ENCODE measurements at regions not wholly inside any gene's neighbourhood (a gene's known extent, or its start where the extent isn't known, plus 50 kb on each side); places are given as distances from the start of the nearest gene placed in this dataset.

GRCh38 chr11:91791171-91791468 lies 433.5 kb upstream of the FAT3 start:
- H3K4me1 ChIP-seq (ENCODE audit: insufficient read depth, poor library complexity, severe bottlenecking): no peaks in the 10 kb centered on the region
- no peak overlapping the region for H3K4me3 ChIP-seq (ENCODE audit: severe bottlenecking)
- no peak overlapping the region for H3K27ac ChIP-seq (ENCODE audit: poor library complexity, severe bottlenecking)
- H3K27me3 ChIP-seq (ENCODE audit: insufficient read depth, poor library complexity, severe bottlenecking): no peaks in the 10 kb centered on the region
- ATAC-seq (ENCODE audit: low read depth): no peak
- H3K36me3 ChIP-seq (ENCODE audit: low read depth): no peaks in the 10 kb centered on the region
- H3K9me3 ChIP-seq (ENCODE audit: severe bottlenecking): no peaks in the 10 kb centered on the region
- no peak for TF ChIP-seq CTCF (IDR thresholded peaks at IDR 0.05; ENCODE audit: poor library complexity, severe bottlenecking)
- no peak for DNase-seq (ENCODE audit: low spot score)

GRCh38 chr11:91790346-91791170 lies 434.1 kb upstream of the FAT3 start:
- no peak for ATAC-seq (ENCODE audit: low read depth)
- Histone ChIP-seq H3K36me3 (ENCODE audit: low read depth) (no peaks in the 10 kb centered on the region), H3K27ac (ENCODE audit: poor library complexity, severe bottlenecking) (no peak overlapping the region)

GRCh38 chr11:91788764-91789163 lies 435.9 kb upstream of the FAT3 start:
- Histone ChIP-seq H3K27ac (ENCODE audit: poor library complexity, severe bottlenecking) (no peak overlapping the region), H3K4me1 (ENCODE audit: insufficient read depth, poor library complexity, severe bottlenecking) (no peaks in the 10 kb centered on the region), H3K27me3 (ENCODE audit: insufficient read depth, poor library complexity, severe bottlenecking) (no peaks in the 10 kb centered on the region), H3K36me3 (ENCODE audit: low read depth) (no peaks in the 10 kb centered on the region), H3K9me3 (ENCODE audit: severe bottlenecking) (no peaks in the 10 kb centered on the region), H3K4me3 (ENCODE audit: severe bottlenecking) (no peak overlapping the region)
- no peak for TF ChIP-seq CTCF (IDR thresholded peaks at IDR 0.05; ENCODE audit: poor library complexity, severe bottlenecking)
- no peak for DNase-seq (ENCODE audit: low spot score)
- ATAC-seq (ENCODE audit: low read depth): no peak

More at GRCh38 chr11:91790346-91791170, 434.1 kb upstream of the FAT3 start:
- DNase-seq (ENCODE audit: low spot score): no peak
- no peaks in the 10 kb centered on the region for H3K4me1 ChIP-seq (ENCODE audit: insufficient read depth, poor library complexity, severe bottlenecking)
- no peaks in the 10 kb centered on the region for H3K9me3 ChIP-seq (ENCODE audit: severe bottlenecking)
- no peak for TF ChIP-seq CTCF (IDR thresholded peaks at IDR 0.05; ENCODE audit: poor library complexity, severe bottlenecking)
- no peaks in the 10 kb centered on the region for H3K27me3 ChIP-seq (ENCODE audit: insufficient read depth, poor library complexity, severe bottlenecking)
- H3K4me3 ChIP-seq (ENCODE audit: severe bottlenecking): no peak overlapping the region

GRCh38 chr11:91786097-91786496 lies 438.5 kb upstream of the FAT3 start:
- Histone ChIP-seq H3K4me3 (ENCODE audit: severe bottlenecking) (no peak overlapping the region), H3K27me3 (ENCODE audit: insufficient read depth, poor library complexity, severe bottlenecking) (no peaks in the 10 kb centered on the region), H3K9me3 (ENCODE audit: severe bottlenecking) (no peaks in the 10 kb centered on the region), H3K4me1 (ENCODE audit: insufficient read depth, poor library complexity, severe bottlenecking) (no peaks in the 10 kb centered on the region), H3K27ac (ENCODE audit: poor library complexity, severe bottlenecking) (no peak overlapping the region), H3K36me3 (ENCODE audit: low read depth) (no peaks in the 10 kb centered on the region)
- no peak for ATAC-seq (ENCODE audit: low read depth)
- TF ChIP-seq CTCF (IDR thresholded peaks at IDR 0.05; ENCODE audit: poor library complexity, severe bottlenecking): no peak
- DNase-seq (ENCODE audit: low spot score): no peak

DNA sequence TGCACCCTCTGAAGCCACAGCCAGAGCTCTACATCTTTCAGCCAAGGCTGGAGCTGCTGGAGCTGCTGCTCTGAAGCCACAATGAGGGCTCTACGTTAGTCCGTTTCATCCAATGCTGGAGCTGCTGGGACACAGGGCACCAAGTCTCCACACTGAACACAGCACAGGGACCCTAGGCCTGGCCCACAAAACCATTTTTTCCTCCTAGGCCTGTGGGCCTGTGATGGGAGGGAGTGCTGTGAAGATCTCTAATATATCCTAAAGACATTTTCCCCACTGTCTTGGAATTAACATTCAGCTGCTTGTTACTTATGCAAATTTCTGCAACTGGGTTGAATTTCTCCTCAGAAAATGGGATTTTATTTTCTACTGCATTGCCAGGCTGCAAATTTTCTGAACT lies 441.4 kb upstream of the FAT3 start:
- TF ChIP-seq CTCF (IDR thresholded peaks at IDR 0.05; ENCODE audit: poor library complexity, severe bottlenecking): no peak
- H3K36me3 ChIP-seq (ENCODE audit: low read depth): no peaks in the 10 kb centered on the region
- H3K27ac ChIP-seq (ENCODE audit: poor library complexity, severe bottlenecking): no peak overlapping the region
- ATAC-seq (ENCODE audit: low read depth) (no peak), DNase-seq (ENCODE audit: low spot score) (no peak)
- H3K4me3 ChIP-seq (ENCODE audit: severe bottlenecking): no peak overlapping the region
- H3K4me1 ChIP-seq (ENCODE audit: insufficient read depth, poor library complexity, severe bottlenecking): no peaks in the 10 kb centered on the region
- H3K27me3 ChIP-seq (ENCODE audit: insufficient read depth, poor library complexity, severe bottlenecking): no peaks in the 10 kb centered on the region
- no peaks in the 10 kb centered on the region for H3K9me3 ChIP-seq (ENCODE audit: severe bottlenecking)
